ENCODE measurements at regions not wholly inside any gene's neighbourhood (a gene's known extent, or its start where the extent isn't known, plus 50 kb on each side); places are given as distances from the start of the nearest gene placed in this dataset.

DNA sequence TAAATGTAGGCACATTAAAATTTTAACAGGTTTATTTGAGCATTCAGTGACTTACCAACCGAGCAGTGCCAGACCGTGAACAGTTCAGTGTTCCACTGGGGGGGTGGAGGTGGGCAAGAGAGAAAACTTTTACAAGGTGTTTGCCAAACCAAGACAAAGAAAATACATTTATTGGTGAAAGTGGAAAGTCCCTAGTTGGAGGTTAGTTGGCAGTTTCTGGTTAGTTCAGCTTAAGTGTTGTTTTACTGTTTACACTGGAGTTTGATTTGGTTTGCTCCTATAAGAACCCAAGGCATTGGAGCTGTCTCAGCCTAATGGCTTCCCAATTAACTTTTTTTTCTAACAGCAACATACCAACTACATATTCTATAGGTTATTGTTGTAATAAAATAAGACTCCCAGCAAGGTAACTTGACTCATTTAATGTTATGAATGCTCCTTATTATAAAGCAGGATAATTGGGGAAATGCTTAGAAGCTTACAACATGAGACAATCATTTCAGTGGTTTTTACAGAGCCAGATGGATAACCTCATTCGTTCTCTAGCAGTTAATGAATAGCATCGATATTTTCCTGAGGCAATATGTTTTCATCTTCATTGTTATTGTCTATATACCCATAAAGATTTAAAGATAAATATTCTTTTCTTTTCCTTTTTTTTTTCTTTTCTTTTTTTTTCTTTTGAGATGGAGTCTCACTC, 115.8 kb downstream of the ETNK1 start:
- DNase-seq (ENCODE audit: low spot score): no peak

DNA sequence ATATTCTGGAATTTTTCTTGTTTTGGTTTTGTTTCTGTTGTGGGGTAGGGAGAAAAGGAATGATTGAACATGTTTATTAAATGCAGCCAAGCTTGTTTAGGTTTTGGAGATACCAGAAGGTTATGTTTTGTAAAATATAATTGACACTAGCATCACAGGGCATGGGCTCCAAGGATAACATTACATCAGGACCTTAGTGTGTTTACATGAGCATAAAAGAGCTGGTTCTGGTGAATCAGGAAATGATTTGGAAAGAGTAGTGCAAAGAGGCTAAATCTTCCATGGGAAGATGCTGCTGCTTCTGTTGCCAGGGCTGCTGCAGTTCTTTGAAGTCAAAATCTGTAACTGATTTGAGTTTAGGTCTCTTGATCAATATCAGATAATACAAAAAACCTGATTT, 118.7 kb downstream of the ETNK1 start:
- no peak for DNase-seq (ENCODE audit: low spot score)

DNA sequence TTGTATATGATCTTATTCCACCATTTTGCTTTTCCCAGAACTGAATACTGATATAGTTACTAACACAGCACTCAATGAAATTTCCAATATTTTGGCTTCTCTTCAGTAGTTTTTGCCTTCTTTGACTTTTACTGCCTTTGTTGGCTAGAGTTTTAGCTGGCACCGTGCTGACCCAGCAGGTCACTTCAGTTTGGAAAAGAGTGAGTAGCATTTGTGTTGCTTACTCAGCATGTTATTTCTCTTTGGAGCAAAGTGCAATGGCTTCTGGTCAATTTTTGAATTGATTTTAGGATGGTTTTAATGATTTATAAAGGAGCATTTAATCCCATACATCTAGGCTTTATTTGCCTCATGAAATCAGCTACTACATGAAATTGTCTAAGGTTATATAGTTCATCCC, 119.2 kb downstream of the ETNK1 start:
- DNase-seq (ENCODE audit: low spot score): no peak

DNA sequence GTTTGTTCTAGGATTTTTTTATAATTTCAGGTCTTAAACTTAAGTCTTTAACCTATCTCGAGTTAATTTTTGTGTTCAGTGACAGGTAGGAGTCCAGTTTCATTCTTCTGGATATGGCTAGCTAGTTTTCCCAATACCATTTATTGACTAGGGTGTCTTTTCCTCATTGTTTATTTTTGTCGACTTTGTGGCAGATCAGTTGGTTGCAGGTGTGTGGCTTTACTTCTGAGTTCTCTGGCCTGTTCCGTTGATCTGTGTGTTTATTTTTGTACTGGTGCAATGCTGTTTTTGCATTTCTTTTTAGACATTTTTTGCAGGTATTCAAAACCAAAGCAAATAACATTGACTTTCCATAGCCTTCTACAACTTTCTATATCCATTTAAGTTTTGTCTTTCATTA, 121.7 kb downstream of the ETNK1 start:
- DNase-seq (ENCODE audit: low spot score): no peak

DNA sequence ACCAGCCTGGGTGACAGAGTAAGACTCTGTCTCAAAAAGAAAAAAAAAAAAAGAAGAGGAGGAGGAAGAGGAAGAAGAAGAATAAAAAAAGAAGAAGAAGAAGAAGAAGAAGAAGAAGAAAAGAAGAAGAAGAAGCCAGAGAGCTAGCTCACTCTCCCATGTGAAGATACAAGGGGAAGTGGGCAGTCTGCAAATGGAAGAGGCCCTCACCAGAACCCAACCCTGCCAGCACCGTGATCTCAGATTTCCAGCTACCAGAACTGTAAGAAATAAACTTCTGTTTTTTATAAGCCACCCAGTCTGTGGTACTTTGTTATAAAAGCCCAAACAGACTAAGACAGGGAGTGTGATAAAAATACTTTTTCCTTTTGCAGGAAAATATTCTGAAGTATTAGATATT, 130.7 kb downstream of the ETNK1 start:
- no peak for DNase-seq (ENCODE audit: low spot score)

DNA sequence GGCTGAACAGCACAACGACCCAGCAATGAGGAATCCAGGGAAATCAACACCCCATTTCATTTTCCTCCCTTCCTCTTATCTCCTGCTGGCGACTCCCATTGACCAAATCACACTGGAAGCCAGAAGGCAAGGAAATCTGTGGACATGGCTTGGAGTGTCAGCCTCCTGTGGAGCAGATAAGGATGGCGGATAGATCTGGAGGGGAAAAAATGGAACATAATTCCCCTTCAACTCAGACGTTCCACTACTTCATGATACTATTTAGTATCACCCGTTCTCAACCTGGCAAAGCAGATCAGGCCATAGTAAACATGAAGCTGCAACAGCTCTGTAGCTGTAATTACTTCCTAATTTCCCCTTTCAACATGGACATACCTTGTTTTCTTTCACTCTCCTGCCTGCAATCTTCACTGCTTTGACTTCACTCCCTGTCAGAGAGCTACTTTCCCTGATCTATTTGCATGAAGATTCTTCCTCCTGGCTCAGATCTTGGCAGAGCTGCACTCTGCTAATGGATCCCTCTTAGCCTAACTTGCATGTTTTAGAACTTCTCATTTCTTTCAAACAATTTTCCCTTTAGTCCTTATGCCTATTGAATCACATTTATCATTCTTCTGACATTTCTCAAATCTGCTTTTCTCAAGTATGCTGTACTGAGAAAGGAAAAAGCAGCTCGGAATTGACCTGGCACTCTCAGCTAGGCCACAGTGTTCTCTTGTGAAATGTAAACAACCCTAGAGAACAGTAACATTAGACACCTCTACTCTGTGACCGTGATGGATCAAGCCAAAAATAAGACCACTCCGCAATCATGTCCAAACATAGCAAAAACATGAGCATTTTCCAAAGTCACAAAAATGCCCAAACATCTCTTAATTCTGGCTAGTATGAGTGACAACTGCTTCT, 135.1 kb downstream of the ETNK1 start:
- DNase-seq (ENCODE audit: low spot score): no peak

DNA sequence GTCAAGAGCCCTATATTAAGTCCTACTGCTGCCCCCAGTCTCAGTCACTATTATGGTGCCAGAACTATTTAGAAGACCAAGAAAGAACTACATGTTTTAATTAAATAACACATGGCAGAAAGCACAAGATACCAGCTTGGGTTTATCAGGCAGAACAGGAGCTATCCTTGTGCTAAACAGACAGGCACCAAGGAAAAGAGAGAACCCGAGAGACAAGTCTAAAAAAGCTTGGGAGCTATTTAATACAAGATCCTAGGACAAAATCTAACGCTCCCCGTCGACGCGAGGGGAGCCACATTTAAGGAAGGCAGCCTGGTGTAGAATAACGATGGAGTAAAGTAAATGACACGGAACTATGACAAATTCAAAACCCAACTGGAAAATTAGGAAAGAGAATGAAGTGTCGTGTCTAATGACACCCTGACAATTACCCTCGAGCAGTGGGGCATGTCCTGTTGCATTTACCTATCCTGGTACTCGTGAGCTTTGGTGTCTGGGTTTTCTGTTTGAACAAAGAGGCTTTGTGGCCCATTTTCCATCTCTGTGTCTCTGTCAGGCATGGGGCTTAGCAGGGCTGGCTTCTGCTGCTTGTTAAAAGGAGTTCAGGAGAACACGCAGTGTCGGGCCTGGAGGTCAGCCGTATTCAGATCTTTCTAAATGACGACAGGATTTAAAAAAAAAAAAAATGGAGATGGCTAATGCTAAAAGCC, 140.6 kb downstream of the ETNK1 start:
- no peak for DNase-seq (ENCODE audit: low spot score)

DNA sequence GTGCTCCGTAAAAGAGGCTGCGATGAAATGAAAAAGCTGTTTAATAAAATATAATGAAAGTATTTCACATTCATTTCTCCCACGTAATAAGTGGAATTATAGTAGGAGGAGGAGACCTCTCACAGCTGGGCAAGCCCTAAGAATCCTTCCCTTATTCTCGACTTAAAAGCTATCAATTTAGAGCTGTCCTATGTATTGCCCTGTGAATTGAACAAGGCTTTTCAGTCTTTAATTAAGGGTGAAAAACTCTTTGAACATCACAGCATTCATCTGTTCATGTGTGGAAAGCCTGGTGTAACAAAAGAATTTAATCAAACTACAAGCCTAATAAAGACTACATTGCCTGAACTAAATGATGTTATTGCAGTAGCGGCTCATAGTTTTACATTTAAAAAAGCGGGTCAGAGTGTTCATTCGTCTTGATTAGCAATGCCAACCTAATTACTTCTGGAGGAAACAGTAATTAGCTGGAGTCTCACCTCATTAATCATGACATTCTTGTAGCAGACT, 142.0 kb downstream of the ETNK1 start:
- no peak for DNase-seq (ENCODE audit: low spot score)

DNA sequence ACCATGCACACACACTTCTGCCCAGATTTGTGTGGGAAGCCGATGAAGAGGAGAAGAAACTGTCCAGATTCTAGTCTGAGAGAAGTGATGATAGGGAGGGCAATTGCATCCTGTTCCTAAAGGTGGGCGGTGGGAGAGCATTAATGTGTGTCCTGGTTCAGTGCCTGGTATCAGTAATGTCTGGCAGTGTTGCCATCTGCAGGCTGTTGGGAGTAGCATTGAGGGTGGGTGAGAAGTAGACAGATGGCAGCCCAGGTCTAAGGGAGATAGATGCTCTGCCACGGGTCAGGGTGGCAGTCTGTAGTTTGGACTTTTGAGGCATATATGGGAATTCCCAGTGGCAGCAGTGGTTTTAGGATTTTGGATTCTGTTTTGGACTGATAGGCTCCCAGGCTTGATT, 156.4 kb downstream of the ETNK1 start:
- DNase-seq (ENCODE audit: low spot score): no peak

DNA sequence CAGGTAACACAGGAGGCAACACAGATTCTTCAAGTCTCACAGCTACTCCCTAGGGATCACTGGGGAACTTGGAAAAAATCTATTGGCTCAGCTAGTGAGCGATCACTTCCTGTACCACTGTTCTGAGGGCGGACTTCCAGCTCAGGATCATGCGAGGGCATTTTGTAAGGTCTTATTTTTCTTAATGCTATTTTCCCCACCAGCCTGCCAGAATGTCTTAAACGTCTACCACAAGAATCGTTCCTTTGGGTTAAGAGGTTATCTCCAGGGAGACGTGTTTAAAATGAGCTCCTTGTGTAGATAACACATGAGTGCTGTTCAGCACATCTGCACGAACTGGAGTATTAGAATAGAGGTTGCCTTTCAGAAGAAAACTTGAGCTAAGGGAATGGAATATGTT, 162.6 kb downstream of the ETNK1 start:
- DNase-seq (ENCODE audit: low spot score): no peak

DNA sequence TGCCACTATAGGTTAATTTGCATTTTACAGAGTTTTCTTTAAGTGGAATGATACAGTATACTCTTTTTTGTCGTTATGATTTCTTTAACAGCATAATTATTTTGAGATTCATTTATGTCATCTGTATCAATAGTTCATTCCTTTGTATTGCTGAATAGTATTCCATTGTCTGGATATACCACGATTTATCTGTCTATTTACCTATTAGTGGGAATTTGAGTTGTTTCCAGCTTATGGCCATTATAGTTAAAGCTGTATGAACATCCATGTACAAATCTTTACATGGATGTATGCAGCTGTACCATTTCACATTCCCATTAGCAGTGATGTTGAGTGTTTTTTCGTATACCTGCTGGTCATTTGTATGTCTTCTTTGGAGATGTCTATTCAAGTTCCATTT, 163.9 kb downstream of the ETNK1 start:
- no peak for DNase-seq (ENCODE audit: low spot score)

DNA sequence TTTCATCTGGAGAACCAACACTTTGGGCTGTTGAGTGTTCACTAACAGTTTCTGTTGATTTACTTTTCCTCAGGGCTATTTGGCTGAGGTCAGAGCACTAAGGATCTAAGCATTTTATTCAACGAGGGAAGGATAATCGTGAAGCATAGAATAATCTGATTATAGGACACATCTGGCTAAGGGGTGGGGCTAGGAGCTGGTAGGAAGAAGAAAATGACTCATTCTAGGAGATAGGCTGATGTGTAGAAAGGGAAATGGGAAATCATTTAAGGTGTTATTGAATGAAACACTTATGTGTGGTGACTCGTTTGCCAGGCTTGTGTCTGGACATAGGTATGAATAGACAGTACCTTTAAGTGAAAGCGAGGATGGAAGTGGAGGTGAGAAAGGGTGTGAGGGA, 167.2 kb downstream of the ETNK1 start:
- no peak for DNase-seq (ENCODE audit: low spot score)

DNA sequence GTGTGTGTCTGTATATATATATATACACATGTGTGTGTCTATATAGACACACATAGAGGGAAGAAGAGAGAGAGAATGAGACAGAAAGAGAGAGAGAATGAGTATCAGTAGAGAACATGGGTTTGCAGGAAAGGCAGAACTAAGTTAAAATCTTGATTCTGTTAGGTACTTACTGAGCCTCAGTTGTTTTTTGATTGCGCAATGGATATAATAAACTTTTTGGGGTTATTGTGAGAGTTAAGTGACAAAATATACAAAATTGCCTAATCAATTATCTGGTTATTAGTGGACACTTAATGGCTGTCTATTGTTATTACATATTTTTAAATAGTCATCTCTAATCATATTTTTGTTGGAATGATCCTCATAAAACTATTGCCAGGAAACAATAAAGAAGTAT, 169.0 kb downstream of the ETNK1 start:
- no peak for DNase-seq (ENCODE audit: low spot score)

DNA sequence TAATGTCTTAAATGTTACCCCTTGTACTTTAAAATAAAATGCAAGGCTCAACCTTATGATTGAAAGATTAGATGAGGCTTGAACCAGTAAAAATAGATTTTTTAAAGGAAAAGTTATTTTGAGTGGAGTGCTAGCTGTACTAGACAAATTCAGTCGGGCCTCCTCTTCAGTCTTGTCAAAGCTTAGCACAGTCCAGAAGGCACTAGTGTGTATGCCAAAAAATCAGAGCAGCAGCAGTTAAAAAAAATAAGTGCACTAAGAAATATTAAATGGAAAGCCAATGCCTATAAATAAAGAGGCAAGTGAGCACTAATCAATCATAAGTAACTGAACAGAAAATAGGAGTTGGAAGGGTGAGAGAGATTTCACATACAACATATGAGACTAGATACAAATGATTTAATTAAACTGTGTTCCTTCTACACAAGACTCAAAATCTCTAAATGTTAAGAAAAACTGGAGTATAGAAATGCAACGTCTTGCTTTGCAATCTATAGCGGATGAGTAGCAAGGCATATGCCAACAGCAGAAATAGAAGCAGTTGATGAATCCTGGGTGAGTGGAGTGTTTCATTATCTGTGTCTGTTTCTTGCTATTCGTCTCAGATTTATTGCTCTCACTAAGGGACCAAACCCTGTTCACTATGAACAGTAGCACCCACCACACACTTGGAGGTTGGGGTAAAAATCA, 172.1 kb downstream of the ETNK1 start:
- DNase-seq (ENCODE audit: low spot score): no peak

DNA sequence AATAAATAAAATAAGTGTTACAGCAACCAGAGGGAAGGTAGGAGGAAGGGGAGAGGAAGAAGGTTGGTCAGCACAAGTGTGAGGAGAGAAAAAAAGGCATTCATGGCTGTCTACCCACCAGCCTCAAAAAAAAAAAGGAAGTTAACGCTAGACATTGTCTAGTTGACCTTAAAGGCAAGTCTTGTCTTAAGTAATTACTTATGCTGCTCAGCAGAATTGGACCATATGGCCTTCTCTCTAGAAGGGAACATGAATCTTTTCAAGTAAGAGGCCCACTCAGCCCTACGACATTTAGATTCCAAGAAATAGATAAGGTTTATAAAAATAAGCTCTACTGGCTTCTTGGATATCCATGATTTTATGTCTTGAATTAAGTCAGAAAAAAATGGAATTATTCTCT, 172.7 kb downstream of the ETNK1 start:
- DNase-seq (ENCODE audit: low spot score): no peak

DNA sequence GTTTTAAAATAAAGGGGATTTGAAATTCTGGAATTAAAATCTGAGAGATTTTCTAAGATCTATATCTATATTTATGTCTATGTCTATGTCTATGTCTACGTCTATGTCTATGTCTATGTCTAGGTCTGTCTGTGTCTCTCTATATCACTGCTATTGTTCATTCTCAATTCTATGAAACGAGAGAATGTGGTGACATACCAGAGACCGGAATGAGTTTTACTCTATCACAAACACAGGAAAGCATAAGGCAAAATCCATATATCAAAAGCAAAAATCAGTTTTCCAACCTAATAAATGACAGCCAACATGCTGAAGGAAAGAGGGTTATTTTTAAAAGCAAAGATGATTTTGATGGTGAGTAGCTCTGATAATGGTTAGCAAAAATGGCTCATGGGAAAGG, 173.1 kb downstream of the ETNK1 start:
- no peak for DNase-seq (ENCODE audit: low spot score)

DNA sequence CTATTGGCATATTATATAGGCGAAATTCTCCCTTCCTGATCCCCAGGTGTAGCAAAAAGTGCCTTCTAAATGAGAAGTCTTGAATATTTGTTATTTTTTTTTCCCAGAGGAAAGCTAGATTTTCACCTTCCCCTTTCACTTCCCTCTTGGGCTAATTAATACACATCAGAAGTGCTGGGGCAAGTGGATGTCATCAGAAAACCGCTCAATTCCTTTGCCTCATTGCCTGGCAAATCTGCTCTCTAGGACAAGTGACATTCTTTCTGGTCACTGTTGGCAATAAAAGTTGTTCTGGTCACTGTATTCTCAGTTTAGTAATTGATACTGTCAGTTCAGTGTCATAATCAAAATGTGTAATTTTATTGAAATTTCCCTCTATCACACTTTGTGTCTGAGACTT, 174.5 kb downstream of the ETNK1 start:
- DNase-seq (ENCODE audit: low spot score): no peak

DNA sequence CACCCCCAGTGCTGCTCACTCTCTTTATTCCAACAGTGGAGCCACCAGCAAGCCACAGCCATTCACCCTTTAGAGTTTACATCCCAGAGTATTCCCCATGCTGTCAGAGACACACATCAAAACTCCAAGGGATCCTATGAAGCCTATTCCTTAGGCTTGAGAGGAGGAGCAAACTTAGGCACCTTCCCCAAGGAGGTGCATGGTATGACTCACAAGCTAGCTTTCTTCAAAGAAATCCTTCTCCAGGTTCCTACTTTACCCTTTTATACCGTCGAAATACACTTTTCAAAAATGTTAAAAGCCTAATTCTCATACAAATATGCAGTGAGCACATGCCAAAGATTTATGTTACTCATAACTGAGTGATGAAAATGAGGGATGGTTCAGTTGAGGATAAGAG, 175.4 kb downstream of the ETNK1 start:
- no peak for DNase-seq (ENCODE audit: low spot score)

DNA sequence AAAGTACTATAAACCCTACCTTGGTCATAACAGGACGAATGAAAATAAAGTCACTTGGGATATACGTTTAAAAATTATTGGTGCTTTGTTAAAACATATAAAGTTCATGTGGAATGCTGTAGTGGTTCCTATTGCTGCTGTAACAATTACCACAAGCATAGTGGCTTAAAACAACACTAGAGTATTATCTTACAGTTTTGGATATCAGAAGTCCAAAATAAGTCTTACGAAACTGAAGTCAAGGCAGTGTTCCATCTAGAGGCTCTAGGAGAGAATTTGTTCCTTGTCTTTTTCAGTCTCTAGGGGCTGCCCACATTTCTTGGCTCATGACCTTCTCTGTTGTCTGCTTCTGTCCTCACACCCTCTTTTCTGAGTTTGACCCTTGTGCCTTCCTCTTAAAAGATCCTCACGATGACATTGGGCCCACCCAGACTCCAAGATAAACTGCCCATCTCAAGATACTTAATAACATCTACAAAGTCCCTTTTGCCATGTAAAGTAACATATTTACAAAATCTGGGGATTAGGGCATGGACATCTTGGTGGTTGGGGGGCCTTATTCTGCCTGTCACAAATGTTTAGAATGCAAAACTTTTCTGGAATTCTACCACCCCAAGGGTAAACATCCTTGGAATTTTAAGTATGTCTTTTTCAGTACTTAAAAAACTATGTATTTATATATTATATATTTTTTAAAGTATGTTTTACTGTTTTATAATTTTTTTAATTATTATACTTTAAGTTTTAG, 178.1 kb downstream of the ETNK1 start:
- no peak for DNase-seq (ENCODE audit: low spot score)

DNA sequence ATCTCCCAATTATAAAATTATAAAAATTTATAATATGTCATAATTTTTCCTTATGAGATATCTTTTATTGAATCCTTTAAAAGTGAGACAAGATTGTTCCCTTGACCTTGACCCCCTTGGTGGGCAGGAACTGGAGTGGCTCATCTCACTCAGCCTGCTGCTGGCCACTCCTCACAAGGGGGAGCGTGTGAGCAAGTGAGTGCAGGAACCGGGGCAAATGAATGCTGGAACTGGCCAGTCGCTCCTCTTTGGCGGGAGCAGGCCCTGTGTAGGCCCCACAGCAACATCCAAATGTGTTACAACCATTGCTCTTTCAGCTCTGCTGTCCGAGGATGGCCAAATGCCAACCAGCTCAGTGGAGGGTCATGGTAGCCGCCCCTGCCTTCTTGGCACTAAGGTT, 178.8 kb downstream of the ETNK1 start:
- DNase-seq (ENCODE audit: low spot score): no peak

DNA sequence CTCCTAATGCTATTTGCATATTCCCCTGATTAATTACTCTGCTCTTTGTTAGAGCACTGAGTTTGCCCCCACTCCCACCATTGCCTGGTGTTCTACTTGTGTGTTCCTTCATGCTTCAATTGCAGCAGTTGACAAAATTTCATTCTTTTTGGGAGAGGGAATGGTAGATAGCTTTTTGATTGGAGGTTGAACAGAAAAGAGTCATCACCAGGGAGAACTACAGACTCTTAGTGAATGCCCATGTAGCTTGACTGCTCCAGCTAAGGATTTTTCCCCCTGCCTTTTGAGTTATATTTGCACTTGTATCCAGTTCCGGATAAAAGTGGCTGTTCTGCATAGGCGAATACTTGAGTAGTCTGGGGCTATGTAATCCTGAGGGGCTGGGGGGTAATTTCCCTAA, 183.9 kb downstream of the ETNK1 start:
- no peak for DNase-seq (ENCODE audit: low spot score)

DNA sequence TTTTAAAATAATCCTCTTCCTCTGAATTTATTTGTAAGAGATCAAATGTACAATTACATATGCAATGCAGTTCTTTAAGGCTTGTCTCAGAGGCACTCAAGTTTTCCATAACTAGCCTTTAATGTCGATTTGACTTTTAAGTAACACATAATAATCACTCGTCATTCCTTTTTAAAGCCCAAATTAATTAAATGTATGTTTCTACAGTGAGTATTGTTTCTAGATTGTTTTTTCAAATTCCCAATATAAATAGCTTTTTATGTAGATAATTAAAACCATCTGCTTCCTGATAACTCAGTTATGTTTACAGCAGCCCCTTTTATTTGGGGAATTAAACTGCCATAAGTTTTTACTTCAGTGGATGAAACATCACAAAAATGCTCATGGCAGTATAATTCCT, 185.1 kb downstream of the ETNK1 start:
- DNase-seq (ENCODE audit: low spot score): no peak

Data from CD4-positive, alpha-beta T cell treated with Interleukin-2 at 100 ng/mL for 4 hours (primary cell).